ENCODE measurements at regions not wholly inside any gene's neighbourhood (a gene's known extent, or its start where the extent isn't known, plus 50 kb on each side); places are given as distances from the start of the nearest gene placed in this dataset.

GRCh38 chr2:183807870-183808269 lies 683.6 kb downstream of the NUP35 start:
- TF ChIP-seq CTCF (IDR thresholded peaks at IDR 0.05) (no peak), POLR2AphosphoS5 (IDR thresholded peaks at IDR 0.05; ENCODE audit: insufficient read depth in 1 of 2, low read depth in 1 of 2) (no peak)

Data from vagina (tissue), 2 donors.